Spleen (tissue), 11 donors: ENCODE measurements at regions not wholly inside any gene's neighbourhood (a gene's known extent, or its start where the extent isn't known, plus 50 kb on each side); places are given as distances from the start of the nearest gene placed in this dataset.

Experiments
- DNase-seq: peaks from one replicate; pipeline ENCODE4 v3.0.0-alpha.2; 2020
- H3K27ac ChIP-seq, 8 donors: fragments of 200-600 bp; sonication (generic) in 7 of 8; 1 replicate in 4 of 8; 2 replicates in 4 of 8; pipeline versions ENCODE4 v1.5.0 to v1.8.0; 2016 to 2021; ENCODE audit warnings: inconsistent platforms in 4 of 8, mild to moderate bottlenecking in 4 of 8, moderate library complexity in 1 of 8
- H3K27me3 ChIP-seq, 7 donors: fragments of 200-600 bp; sonication (generic) in 6 of 7; replicated peaks in 1 of 7; 1 replicate in 4 of 7; 2 replicates in 3 of 7; pipeline versions ENCODE4 v1.5.0 to v1.8.0; 2016 to 2021; ENCODE audit warnings: inconsistent platforms in 3 of 7, mild to moderate bottlenecking in 1 of 7
- H3K36me3 ChIP-seq, 6 donors: fragments of 200-600 bp; sonication (generic) in 5 of 6; 1 replicate in 4 of 6; 2 replicates in 2 of 6; pipeline versions ENCODE4 v1.5.0 to v1.8.0; 2016 to 2021; ENCODE audit warnings: inconsistent platforms in 2 of 6
- H3K4me1 ChIP-seq, 6 donors: fragments of 200-600 bp; sonication (generic) in 5 of 6; 1 replicate in 3 of 6; 2 replicates in 3 of 6; pipeline versions ENCODE4 v1.5.0 to v1.8.0; 2016 to 2021; ENCODE audit warnings: inconsistent platforms in 3 of 6
- H3K4me3 ChIP-seq, 8 donors: fragments of 200-600 bp; sonication (generic) in 7 of 8; 1 replicate in 4 of 8; 2 replicates in 4 of 8; pipeline versions ENCODE4 v1.5.0 to v1.8.0; 2016 to 2021; ENCODE audit warnings: inconsistent platforms in 4 of 8, mild to moderate bottlenecking in 4 of 8, moderate library complexity in 2 of 8
- H3K9me3 ChIP-seq, 8 donors: fragments of 200-600 bp; sonication (generic) in 7 of 8; 1 replicate in 4 of 8; 2 replicates in 4 of 8; pipeline versions ENCODE4 v1.5.0 to v1.8.0; 2016 to 2021; ENCODE audit warnings: inconsistent platforms in 4 of 8
- CTCF ChIP-seq, 11 experiments: fragments of 200-600 bp in 7 of 11; fragments of 450-650 bp in 4 of 11; sonication (generic) in 4 of 11; IDR thresholded peaks in 8 of 11; conservative IDR thresholded peaks in 3 of 11; 1 replicate in 7 of 11; 2 replicates in 4 of 11; pipeline versions ENCODE4 v1.4.0 to v1.8.0; 2016 to 2021; ENCODE audit warnings: antibody characterized with exemption in 11 of 11, inconsistent platforms in 4 of 11, mild to moderate bottlenecking in 1 of 11
- POLR2A ChIP-seq, 3 donors: fragments of 450-650 bp; IDR thresholded peaks; one replicate each; pipeline ENCODE4 v1.5.1; 2017; ENCODE audit warnings: antibody characterized with exemption in 3 of 3, mild to moderate bottlenecking in 1 of 3
- POLR2AphosphoS5 ChIP-seq, 3 donors: sonication (generic); formaldehyde crosslinking; IDR thresholded peaks; one replicate each; pipeline ENCODE4 v1.5.1; 2017; ENCODE audit warnings: antibody characterized with exemption in 3 of 3
- WGBS, 5 donors: extraction: QIAGEN DNeasy Blood & Tissue Kit in 3 of 5; methylation state at CpG; one replicate each; pipeline versions ENCODE4 v1.1.5 to v1.1.7; 2013 to 2018; 5-methylcytosine and 5-hydroxymethylcytosine counted together
- intact Hi-C: fragments of 100-400 bp; cut with DNase I; formaldehyde crosslinking; loops from one replicate; pipeline ENCODE4 v1.15.0; 2023; ENCODE audit warnings: low total_unique reads
- donor health status: healthy with polysubstance abuse.
- donor health status: DM: no; HTN: no; CAD: no; lungs with moderate emphysema.
- donor health status: DM: no; HTN: no; CAD: no.
- donor health status: Bipolar disorder and iron deficiency.
- donor health status: healthy.
- donor health status: DM: no; HTN: no; CAD: no.
- donor health status: DM: yes; HTN: yes; CAD: no.

DNA sequence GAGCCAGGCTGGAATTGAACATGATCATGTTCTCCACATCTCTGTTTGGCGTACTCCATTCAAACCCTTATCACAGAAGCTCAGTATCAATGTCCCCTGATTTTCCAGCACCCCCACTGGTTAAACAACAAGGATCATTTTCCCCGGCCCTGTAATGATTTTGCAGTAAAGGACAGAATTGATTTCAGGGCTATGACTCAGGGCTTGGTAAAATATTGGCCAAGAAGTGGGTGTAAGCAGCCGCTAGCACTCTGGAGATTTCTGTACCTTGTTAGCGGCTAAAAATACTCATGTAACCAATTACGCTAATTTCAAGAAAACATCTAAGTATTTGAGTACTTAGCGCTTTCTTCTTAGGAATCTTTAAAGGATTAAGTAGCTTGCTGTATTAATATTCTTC lies 69.5 kb upstream of the FNDC3A start:
- no peak for DNase-seq
- Histone ChIP-seq H3K27ac (no peak overlapping the region), H3K4me3 (no peak overlapping the region), H3K27me3 (no peaks in the 10 kb centered on the region), H3K9me3 (no peaks in the 10 kb centered on the region), H3K36me3 (no peaks in the 10 kb centered on the region), H3K4me1 (peaks cover 0 to 10% (median 0%) of the 10 kb centered on the region in 6 donors)
- intact Hi-C loops: no loop called here
- 85 to 93% (median 90%) methylated on average over 6 of the region's 6 CpGs for WGBS, 5 donors
- TF ChIP-seq POLR2AphosphoS5 (IDR thresholded peaks at IDR 0.05): no peak
- TF ChIP-seq POLR2A (IDR thresholded peaks at IDR 0.05): no peak
- TF ChIP-seq CTCF (IDR thresholded peaks at IDR 0.05 in 8 of 11, conservative IDR thresholded peaks at IDR 0.05 in 3 of 11): no peak

DNA sequence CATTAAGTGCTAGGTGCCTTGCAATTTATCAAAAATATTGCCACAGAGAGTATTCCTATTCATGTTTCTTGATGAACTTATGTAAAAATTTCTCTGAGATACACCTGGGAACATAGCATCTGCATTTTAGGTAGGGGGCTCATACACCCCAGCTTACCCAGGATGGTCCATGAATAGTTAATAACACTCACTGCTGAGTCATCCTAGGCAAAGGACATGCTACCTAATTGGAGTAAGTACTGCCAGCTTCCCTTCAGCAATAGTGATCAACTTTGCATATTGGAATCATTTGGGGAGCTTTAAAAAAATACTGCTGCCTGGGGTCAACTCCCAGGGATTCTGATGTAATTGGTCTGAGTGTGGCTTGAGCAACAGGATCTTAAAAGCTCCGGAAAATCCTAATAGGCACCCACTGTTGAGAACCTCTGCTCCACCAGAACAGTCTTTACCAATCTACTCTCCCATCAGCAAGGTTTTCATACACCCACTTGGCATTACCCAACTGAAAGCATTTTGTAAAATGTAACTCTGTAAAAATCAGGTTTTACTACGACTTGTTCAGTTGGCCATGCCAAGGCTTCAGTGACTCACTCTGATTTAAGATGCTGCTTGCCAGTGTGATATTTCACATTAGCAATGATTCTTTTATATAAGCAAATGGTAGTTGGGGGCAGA lies 67.2 kb upstream of the FNDC3A start:
- TF ChIP-seq POLR2AphosphoS5 (IDR thresholded peaks at IDR 0.05) (no peak), CTCF (IDR thresholded peaks at IDR 0.05 in 8 of 11, conservative IDR thresholded peaks at IDR 0.05 in 3 of 11) (no peak), POLR2A (IDR thresholded peaks at IDR 0.05) (no peak)
- Histone ChIP-seq H3K36me3 (no peaks in the 10 kb centered on the region), H3K4me3 (no peak overlapping the region), H3K9me3 (no peaks in the 10 kb centered on the region), H3K27ac (no peak overlapping the region), H3K27me3 (no peaks in the 10 kb centered on the region), H3K4me1 (no peaks in the 10 kb centered on the region)
- no peak for DNase-seq
- 89 to 92% (median 92%) methylated on average over 2 of the region's 2 CpGs for WGBS, 5 donors
- intact Hi-C loops: no loop called here

- H3K4me3 ChIP-seq: no peak overlapping the region
- no peaks in the 10 kb centered on the region for H3K9me3 ChIP-seq
- H3K27me3 ChIP-seq: no peaks in the 10 kb centered on the region
- no peaks in the 10 kb centered on the region for H3K4me1 ChIP-seq
- TF ChIP-seq POLR2A (IDR thresholded peaks at IDR 0.05): no peak
- no peak for TF ChIP-seq CTCF (IDR thresholded peaks at IDR 0.05 in 8 of 11, conservative IDR thresholded peaks at IDR 0.05 in 3 of 11)
- no peak for TF ChIP-seq POLR2AphosphoS5 (IDR thresholded peaks at IDR 0.05)
- no peak overlapping the region for H3K27ac ChIP-seq
- intact Hi-C loops: no loop called here
- WGBS, 5 donors: 90 to 98% (median 93%) methylated on average over 2 of the region's 2 CpGs
- no peak for DNase-seq
- H3K36me3 ChIP-seq: no peaks in the 10 kb centered on the region
These were observed 66.7 kb upstream of the FNDC3A start for GRCh38 chr13:48909056-48909389.

- Histone ChIP-seq H3K27me3 (no peaks in the 10 kb centered on the region), H3K9me3 (no peaks in the 10 kb centered on the region), H3K4me1 (no peaks in the 10 kb centered on the region), H3K4me3 (no peak overlapping the region), H3K36me3 (no peaks in the 10 kb centered on the region), H3K27ac (no peak overlapping the region)
- DNase-seq: no peak
- TF ChIP-seq CTCF (IDR thresholded peaks at IDR 0.05 in 8 of 11, conservative IDR thresholded peaks at IDR 0.05 in 3 of 11): no peak
- no peak for TF ChIP-seq POLR2AphosphoS5 (IDR thresholded peaks at IDR 0.05)
- TF ChIP-seq POLR2A (IDR thresholded peaks at IDR 0.05): no peak
- WGBS, 5 donors: 23 to 38% (median 31%) methylated on average over 2 of the region's 2 CpGs
- intact Hi-C loops: no loop called here
These were observed 65.0 kb upstream of the FNDC3A start for GRCh38 chr13:48910686-48911085.
